ENCODE measurements at regions not wholly inside any gene's neighbourhood (a gene's known extent, or its start where the extent isn't known, plus 50 kb on each side); places are given as distances from the start of the nearest gene placed in this dataset.

Small RNA genes lying in the stretch of these regions (microRNA-seq; reads per million reads assigned to microRNA genes)
- 0 to 2.1 reads per million in 2 experiments for gene MIR4289 (ENCODE audit: insufficient read depth in 1 of 2, insufficient read length in 1 of 2, unreplicated experiment in 1 of 2)

Small RNA genes lying in the stretch of these regions (small RNA-seq; reads per million reads assigned to genes)
- gene MIR4289, result 0 to 0.61 (median 0.24) reads per million in 5 experiments

All from IMR-90 (cell line).